Rectal smooth muscle tissue (tissue), 1 donor: ENCODE measurements at regions not wholly inside any gene's neighbourhood (a gene's known extent, or its start where the extent isn't known, plus 50 kb on each side); places are given as distances from the start of the nearest gene placed in this dataset.
"Not testable (repeated sequence)": the region's sequence is repeated elsewhere in the genome, so short reads cannot be mapped to it uniquely, and the experiment has no call there.

ENCODE experiments used
- H3K27ac ChIP-seq: one replicate; pipeline ENCODE4 v1.7.0; 2013; ENCODE audit warnings: low read depth, low read length, inconsistent platforms
- H3K27me3 ChIP-seq: one replicate; pipeline ENCODE4 v1.7.0; 2013; ENCODE audit warnings: low read length; ENCODE audit not compliant: control insufficient read depth, insufficient read depth
- H3K36me3 ChIP-seq: one replicate; pipeline ENCODE4 v1.7.0; 2013; ENCODE audit warnings: low read length; ENCODE audit not compliant: control insufficient read depth, insufficient read depth
- H3K4me1 ChIP-seq: one replicate; pipeline ENCODE4 v1.7.0; 2013; ENCODE audit warnings: low read length; ENCODE audit not compliant: control insufficient read depth, insufficient read depth
- H3K4me3 ChIP-seq: one replicate; pipeline ENCODE4 v1.7.0; 2013; ENCODE audit warnings: low read length
- H3K9ac ChIP-seq: one replicate; pipeline ENCODE4 v1.7.0; 2013; ENCODE audit warnings: low read length

- not testable (repeated sequence) for H3K4me3 ChIP-seq, H3K27ac ChIP-seq, H3K4me1 ChIP-seq, H3K9ac ChIP-seq, H3K36me3 ChIP-seq, H3K27me3 ChIP-seq
Observed at GRCh38 chr18:61624631-61625030, 268.2 kb downstream of the RNF152 start.

- H3K4me1 ChIP-seq: no peaks in the 10 kb centered on the region
- no peak overlapping the region for H3K27ac ChIP-seq
Observed at GRCh38 chr18:61619783-61620182, 273.0 kb downstream of the RNF152 start.

GRCh38 chr18:61618816-61619215 is 274.0 kb downstream of the RNF152 start:
- Histone ChIP-seq H3K36me3 (no peaks in the 10 kb centered on the region), H3K4me3 (no peak overlapping the region), H3K27ac (no peak overlapping the region), H3K27me3 (no peaks in the 10 kb centered on the region), H3K9ac (no peak overlapping the region), H3K4me1 (no peaks in the 10 kb centered on the region)

More at GRCh38 chr18:61619783-61620182, 273.0 kb downstream of the RNF152 start:
- Histone ChIP-seq H3K4me3 (no peak overlapping the region), H3K36me3 (no peaks in the 10 kb centered on the region), H3K9ac (no peak overlapping the region), H3K27me3 (no peaks in the 10 kb centered on the region)

DNA sequence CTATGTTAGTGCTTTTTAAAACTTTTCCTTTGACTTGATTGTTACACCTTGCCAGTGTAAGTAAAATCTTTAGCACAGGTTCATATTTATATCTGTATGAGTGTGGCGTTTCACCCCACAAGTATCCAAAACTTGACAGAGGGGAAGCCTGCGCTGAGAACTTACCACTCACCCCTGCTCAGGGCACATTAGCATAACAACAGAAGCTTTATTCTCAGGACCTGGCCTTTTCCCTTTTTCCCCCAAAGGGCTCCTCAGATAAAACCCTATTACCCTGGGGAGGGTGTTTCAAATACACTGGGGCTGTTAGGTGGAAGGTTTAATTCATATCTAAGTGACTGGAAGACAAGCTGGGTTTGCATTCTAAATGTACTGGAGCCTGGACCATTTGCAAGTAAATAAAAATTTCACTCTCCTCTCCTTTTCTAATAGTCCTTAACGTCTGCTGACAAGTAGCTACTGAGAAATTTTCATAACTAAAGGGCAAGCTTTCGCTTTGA is 276.6 kb downstream of the RNF152 start:
- Histone ChIP-seq H3K27me3 (no peaks in the 10 kb centered on the region), H3K36me3 (no peaks in the 10 kb centered on the region), H3K27ac (no peak overlapping the region), H3K9ac (no peak overlapping the region), H3K4me1 (no peaks in the 10 kb centered on the region), H3K4me3 (no peak overlapping the region)

GRCh38 chr18:61612517-61612916 is 279.3 kb downstream of the CDH20 start:
- no peaks in the 10 kb centered on the region for H3K4me1 ChIP-seq
- no peaks in the 10 kb centered on the region for H3K27me3 ChIP-seq

GRCh38 chr18:61609131-61609530 is 275.9 kb downstream of the CDH20 start:
- no peaks in the 10 kb centered on the region for H3K4me1 ChIP-seq
- no peak overlapping the region for H3K27ac ChIP-seq
- H3K4me3 ChIP-seq: no peak overlapping the region
- no peak overlapping the region for H3K9ac ChIP-seq
- H3K36me3 ChIP-seq: no peaks in the 10 kb centered on the region
- H3K27me3 ChIP-seq: no peaks in the 10 kb centered on the region

More at GRCh38 chr18:61612517-61612916, 279.3 kb downstream of the CDH20 start:
- Histone ChIP-seq H3K9ac (no peak overlapping the region), H3K27ac (no peak overlapping the region), H3K36me3 (no peaks in the 10 kb centered on the region), H3K4me3 (no peak overlapping the region)

GRCh38 chr18:61608316-61608715 is 275.1 kb downstream of the CDH20 start:
- no peaks in the 10 kb centered on the region for H3K4me1 ChIP-seq
- H3K36me3 ChIP-seq: no peaks in the 10 kb centered on the region
- H3K4me3 ChIP-seq: no peak overlapping the region
- H3K9ac ChIP-seq: no peak overlapping the region
- H3K27ac ChIP-seq: no peak overlapping the region
- no peaks in the 10 kb centered on the region for H3K27me3 ChIP-seq

GRCh38 chr18:61607867-61608266 is 274.6 kb downstream of the CDH20 start:
- H3K9ac ChIP-seq: no peak overlapping the region
- no peak overlapping the region for H3K27ac ChIP-seq
- H3K4me3 ChIP-seq: no peak overlapping the region
- no peaks in the 10 kb centered on the region for H3K27me3 ChIP-seq
- H3K4me1 ChIP-seq: no peaks in the 10 kb centered on the region
- H3K36me3 ChIP-seq: no peaks in the 10 kb centered on the region

DNA sequence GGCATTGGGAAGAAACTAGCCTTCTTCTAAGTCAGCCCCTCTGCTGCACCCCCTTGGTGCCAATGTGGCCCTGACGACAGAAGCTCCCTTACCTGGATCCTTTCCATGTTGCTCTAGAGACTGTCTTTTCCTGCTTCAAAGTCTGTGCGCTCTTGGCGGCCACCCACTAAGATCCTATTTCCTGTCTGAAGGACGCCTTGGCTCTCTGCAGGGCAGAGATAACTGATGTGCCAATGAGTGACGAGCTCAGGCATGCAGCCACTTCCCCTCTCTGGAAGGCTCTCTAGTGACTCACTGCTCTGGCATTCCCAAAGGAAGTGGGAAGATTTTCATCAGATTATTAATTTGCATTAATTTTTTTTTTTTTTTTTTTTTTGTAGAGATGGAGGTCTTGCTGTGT is 273.5 kb downstream of the CDH20 start:
- Histone ChIP-seq H3K9ac (no peak overlapping the region), H3K27me3 (no peaks in the 10 kb centered on the region), H3K4me1 (no peaks in the 10 kb centered on the region), H3K4me3 (no peak overlapping the region), H3K27ac (no peak overlapping the region), H3K36me3 (no peaks in the 10 kb centered on the region)

DNA sequence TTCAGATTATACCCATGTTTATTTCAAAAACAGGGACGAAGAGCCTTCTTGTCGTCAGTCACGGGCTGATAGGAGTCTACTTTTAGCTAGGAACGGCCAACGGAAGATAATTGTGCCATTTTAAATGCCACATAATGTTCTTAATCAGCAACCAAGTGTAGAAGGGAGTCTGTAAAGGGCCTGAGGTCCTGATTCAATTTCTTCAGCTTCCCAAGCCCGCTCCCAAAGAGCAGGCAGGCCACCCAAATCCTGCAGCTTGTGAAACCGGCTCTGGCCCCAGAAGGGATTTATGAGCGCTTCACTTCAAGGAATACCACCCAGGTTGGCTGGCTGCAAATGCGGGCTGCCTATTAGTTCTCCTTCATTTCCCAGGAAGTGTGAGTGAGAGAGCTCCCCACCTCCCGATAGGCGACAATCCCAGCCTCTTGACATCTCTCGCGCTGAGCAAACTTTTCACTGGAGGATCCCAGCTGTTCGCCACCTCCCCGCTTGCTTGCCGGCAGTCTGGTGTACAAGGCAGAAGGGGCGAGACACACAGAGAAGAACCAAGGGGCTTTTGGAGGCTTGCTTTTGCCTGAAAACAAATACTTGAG is 272.9 kb downstream of the CDH20 start:
- no peaks in the 10 kb centered on the region for H3K4me1 ChIP-seq
- no peaks in the 10 kb centered on the region for H3K36me3 ChIP-seq
- no peak overlapping the region for H3K4me3 ChIP-seq
- H3K27ac ChIP-seq: no peak overlapping the region
- H3K27me3 ChIP-seq: no peaks in the 10 kb centered on the region
- no peak overlapping the region for H3K9ac ChIP-seq

DNA sequence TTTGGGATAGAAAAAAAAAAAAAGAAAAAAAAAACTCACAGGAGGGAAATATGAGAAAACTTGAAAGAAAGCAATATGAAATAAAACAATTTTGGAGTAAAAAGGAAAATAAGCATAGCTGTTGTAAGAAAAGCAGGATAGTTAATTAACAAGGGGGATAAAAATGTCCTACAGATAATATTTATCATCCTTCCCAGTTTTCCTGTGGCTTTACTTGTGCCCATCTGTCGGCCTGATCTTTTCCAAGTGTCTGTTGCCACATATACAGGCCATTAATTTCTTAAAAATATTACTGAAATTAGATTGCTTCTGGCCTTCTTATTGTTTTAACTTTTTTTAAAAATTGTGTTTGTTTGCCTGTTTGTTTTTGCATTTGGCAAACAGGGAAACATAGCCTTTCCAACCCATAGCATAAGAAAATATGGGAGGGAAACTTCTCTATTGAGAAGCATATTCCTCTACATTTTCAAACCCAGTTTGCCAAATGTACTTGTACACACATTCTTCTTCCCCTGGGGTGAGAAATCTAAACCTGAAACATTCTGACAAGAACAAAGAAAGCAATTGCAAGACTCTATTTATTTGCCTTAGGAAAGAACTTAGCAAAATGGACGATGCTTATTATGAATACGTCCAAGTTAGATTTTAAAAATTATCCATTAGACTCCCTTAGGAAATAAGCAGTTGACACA is 272.3 kb downstream of the CDH20 start:
- Histone ChIP-seq H3K9ac (no peak overlapping the region), H3K27me3 (no peaks in the 10 kb centered on the region), H3K4me3 (no peak overlapping the region), H3K4me1 (no peaks in the 10 kb centered on the region), H3K36me3 (no peaks in the 10 kb centered on the region), H3K27ac (no peak overlapping the region)
